Liver (tissue), 2 donors: ENCODE measurements at regions not wholly inside any gene's neighbourhood (a gene's known extent, or its start where the extent isn't known, plus 50 kb on each side); places are given as distances from the start of the nearest gene placed in this dataset.

ENCODE experiments used
- FOXA1 ChIP-seq: IDR thresholded peaks from 2 replicates; pipeline ENCODE4 v1.6.1; 2016; ENCODE audit warnings: antibody characterized with exemption
- TF ChIP-seq, protein P1 (sequence below): fragments of 150-350 bp; IDR thresholded peaks from 2 replicates; pipeline ENCODE4 v1.5.1; 2017; ENCODE audit warnings: improper control_type of control experiment, low read depth, low read length; ENCODE audit not compliant: missing input control
- TF ChIP-seq, protein P2 (sequence below): IDR thresholded peaks from 2 replicates; pipeline ENCODE4 v1.6.1; 2016; ENCODE audit warnings: antibody characterized with exemption, mild to moderate bottlenecking
- donor health status: healthy.

DNA sequence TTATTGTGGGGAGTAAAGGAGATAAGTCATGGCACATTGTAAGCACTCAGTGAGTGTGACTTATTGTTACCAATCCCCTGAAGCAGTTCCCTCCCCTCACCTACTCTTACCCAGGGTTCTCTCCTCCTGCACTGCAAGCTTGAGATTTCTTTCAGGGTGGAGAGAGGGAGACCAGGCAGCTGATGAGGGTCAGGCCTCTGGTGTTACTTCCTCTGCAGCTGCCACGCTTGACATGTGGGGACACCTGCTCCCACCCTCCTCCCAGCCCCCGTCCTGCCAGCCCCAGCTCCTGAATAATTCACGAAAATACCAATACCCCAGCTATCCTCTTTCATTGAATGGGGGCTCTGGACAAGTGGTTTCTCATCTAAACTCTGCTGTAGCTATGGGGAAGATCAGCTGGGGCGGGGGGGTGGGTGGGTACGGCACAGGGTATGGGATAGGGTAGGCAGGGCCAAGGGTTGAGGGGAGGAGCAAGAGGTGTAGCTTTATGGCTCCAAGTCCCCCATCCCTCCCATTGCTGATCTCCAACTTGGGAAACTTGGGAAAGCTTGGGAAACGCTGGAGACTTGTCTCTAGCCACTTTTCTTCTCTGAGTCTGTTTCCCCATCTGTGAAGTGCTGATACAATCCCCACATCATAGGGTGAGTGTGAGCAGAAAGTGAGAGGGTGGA, 148.5 kb upstream of the PJA1 start:
- TF ChIP-seq, protein P1, sequence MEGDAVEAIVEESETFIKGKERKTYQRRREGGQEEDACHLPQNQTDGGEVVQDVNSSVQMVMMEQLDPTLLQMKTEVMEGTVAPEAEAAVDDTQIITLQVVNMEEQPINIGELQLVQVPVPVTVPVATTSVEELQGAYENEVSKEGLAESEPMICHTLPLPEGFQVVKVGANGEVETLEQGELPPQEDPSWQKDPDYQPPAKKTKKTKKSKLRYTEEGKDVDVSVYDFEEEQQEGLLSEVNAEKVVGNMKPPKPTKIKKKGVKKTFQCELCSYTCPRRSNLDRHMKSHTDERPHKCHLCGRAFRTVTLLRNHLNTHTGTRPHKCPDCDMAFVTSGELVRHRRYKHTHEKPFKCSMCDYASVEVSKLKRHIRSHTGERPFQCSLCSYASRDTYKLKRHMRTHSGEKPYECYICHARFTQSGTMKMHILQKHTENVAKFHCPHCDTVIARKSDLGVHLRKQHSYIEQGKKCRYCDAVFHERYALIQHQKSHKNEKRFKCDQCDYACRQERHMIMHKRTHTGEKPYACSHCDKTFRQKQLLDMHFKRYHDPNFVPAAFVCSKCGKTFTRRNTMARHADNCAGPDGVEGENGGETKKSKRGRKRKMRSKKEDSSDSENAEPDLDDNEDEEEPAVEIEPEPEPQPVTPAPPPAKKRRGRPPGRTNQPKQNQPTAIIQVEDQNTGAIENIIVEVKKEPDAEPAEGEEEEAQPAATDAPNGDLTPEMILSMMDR, result no peak
- TF ChIP-seq, protein P2, sequence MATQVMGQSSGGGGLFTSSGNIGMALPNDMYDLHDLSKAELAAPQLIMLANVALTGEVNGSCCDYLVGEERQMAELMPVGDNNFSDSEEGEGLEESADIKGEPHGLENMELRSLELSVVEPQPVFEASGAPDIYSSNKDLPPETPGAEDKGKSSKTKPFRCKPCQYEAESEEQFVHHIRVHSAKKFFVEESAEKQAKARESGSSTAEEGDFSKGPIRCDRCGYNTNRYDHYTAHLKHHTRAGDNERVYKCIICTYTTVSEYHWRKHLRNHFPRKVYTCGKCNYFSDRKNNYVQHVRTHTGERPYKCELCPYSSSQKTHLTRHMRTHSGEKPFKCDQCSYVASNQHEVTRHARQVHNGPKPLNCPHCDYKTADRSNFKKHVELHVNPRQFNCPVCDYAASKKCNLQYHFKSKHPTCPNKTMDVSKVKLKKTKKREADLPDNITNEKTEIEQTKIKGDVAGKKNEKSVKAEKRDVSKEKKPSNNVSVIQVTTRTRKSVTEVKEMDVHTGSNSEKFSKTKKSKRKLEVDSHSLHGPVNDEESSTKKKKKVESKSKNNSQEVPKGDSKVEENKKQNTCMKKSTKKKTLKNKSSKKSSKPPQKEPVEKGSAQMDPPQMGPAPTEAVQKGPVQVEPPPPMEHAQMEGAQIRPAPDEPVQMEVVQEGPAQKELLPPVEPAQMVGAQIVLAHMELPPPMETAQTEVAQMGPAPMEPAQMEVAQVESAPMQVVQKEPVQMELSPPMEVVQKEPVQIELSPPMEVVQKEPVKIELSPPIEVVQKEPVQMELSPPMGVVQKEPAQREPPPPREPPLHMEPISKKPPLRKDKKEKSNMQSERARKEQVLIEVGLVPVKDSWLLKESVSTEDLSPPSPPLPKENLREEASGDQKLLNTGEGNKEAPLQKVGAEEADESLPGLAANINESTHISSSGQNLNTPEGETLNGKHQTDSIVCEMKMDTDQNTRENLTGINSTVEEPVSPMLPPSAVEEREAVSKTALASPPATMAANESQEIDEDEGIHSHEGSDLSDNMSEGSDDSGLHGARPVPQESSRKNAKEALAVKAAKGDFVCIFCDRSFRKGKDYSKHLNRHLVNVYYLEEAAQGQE, result no peak
- no peak for TF ChIP-seq FOXA1
